OCI-LY1 (cell line): ENCODE measurements at regions not wholly inside any gene's neighbourhood (a gene's known extent, or its start where the extent isn't known, plus 50 kb on each side); places are given as distances from the start of the nearest gene placed in this dataset.

Source experiments
- H2AFZ ChIP-seq: fragments of 200-600 bp; sonication (generic), shearing (Covaris generic); 2 replicates; pipeline ENCODE4 v1.6.0; 2014; ENCODE audit warnings: antibody characterized with exemption, mild to moderate bottlenecking, low read length
- H3F3A ChIP-seq: fragments of 200-600 bp; sonication (generic), shearing (Covaris generic); 2 replicates; pipeline ENCODE4 v1.6.0; 2014; ENCODE audit warnings: mild to moderate bottlenecking, antibody characterized with exemption, low read length, moderate library complexity; ENCODE audit not compliant: insufficient read depth
- H3K27ac ChIP-seq: fragments of 200-600 bp; sonication (generic); 2 replicates; pipeline ENCODE4 v1.5.1; 2014; ENCODE audit warnings: low read length, mixed run types, mild to moderate bottlenecking, low read depth; ENCODE audit not compliant: poor library complexity, severe bottlenecking
- H3K27me3 ChIP-seq: fragments of 200-600 bp; sonication (generic); 2 replicates; pipeline ENCODE4 v1.6.0; 2014; ENCODE audit warnings: antibody characterized with exemption, mild to moderate bottlenecking, low read length, moderate library complexity; ENCODE audit not compliant: insufficient read depth
- H3K36me3 ChIP-seq: fragments of 200-600 bp; sonication (generic); 2 replicates; pipeline ENCODE4 v1.6.1; 2014; ENCODE audit warnings: mild to moderate bottlenecking, antibody characterized with exemption, low read length, moderate library complexity, mixed read lengths; ENCODE audit not compliant: insufficient read depth
- H3K4me1 ChIP-seq: fragments of 200-600 bp; sonication (generic); 2 replicates; pipeline ENCODE4 v1.5.1; 2014; ENCODE audit warnings: mild to moderate bottlenecking, low read length, moderate library complexity; ENCODE audit not compliant: insufficient read depth, severe bottlenecking
- H3K4me2 ChIP-seq: fragments of 200-600 bp; sonication (generic), shearing (Covaris generic); 2 replicates; pipeline ENCODE4 v1.6.1; 2014; ENCODE audit warnings: low read length
- H3K4me3 ChIP-seq: fragments of 200-600 bp; sonication (generic); 2 replicates; pipeline ENCODE4 v1.5.1; 2014; ENCODE audit warnings: low read length, low read depth, mild to moderate bottlenecking, mixed read lengths; ENCODE audit not compliant: poor library complexity, severe bottlenecking
- H3K79me2 ChIP-seq: fragments of 200-600 bp; shearing (Covaris generic); 2 replicates; pipeline ENCODE4 v1.6.1; 2016; ENCODE audit warnings: mixed run types, low read length, mixed read lengths; ENCODE audit not compliant: insufficient read depth
- H3K9ac ChIP-seq: fragments of 200-600 bp; sonication (generic), shearing (Covaris generic); 2 replicates; pipeline ENCODE4 v1.6.1; 2014; ENCODE audit warnings: mild to moderate bottlenecking, low read length, mixed read lengths
- H3K9me2 ChIP-seq: fragments of 200-600 bp; sonication (generic), shearing (Covaris generic); 2 replicates; pipeline ENCODE4 v1.6.1; 2014; ENCODE audit warnings: low read depth, mild to moderate bottlenecking, low read length, mixed read lengths
- H3K9me3 ChIP-seq: fragments of 200-600 bp; shearing (Covaris generic); 2 replicates; pipeline ENCODE4 v1.6.1; 2014; ENCODE audit warnings: low read length, mixed read lengths
- H4K20me1 ChIP-seq: fragments of 200-600 bp; sonication (generic), shearing (Covaris generic); 2 replicates; pipeline ENCODE4 v1.6.0; 2016; ENCODE audit warnings: mild to moderate bottlenecking, low read length; ENCODE audit not compliant: insufficient read depth
- EZH2 ChIP-seq: fragments of 200-600 bp; sonication (generic), shearing (Covaris generic); IDR thresholded peaks from 2 replicates; pipeline ENCODE4 v1.8.0; 2017; ENCODE audit warnings: borderline replicate concordance, mixed run types, mild to moderate bottlenecking, antibody characterized with exemption, low read length, moderate library complexity, mixed read lengths
- TF ChIP-seq, protein P1 (sequence below): fragments of 200-600 bp; sonication (generic), shearing (Covaris generic); IDR thresholded peaks from 2 replicates; pipeline ENCODE4 v1.5.1; 2017; ENCODE audit warnings: mild to moderate bottlenecking, antibody characterized with exemption, low read length, moderate library complexity, mixed read lengths

DNA sequence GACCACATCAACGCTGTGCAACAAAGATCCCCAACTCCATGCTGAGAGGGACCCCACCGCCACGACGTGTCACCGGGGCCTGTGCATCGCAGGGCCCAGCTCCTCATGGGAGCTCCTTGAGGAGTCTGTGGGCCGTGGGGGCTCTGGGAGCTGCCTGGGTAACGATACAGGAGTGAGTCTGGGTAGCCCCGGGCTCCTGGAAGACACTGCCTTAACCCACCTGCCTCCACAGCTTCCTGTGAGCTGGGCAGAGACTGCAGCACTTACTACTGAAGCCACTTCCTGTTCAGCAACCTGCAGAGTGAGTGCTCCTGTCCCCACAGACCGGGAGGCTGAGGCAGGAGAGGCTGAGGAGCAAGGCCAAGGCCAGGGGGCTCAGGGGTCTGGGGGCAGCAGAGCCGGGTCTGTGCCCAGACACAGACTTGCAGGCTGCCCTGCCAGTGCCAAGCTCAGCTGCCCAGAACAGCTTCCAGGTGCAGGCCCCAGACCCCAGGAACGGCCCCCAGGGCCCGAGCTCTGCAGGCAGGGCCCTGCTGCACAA lies 226.7 kb downstream of the BRD1 start:
- H3K4me2 ChIP-seq, result no peak overlapping the region
- TF ChIP-seq, protein P1, sequence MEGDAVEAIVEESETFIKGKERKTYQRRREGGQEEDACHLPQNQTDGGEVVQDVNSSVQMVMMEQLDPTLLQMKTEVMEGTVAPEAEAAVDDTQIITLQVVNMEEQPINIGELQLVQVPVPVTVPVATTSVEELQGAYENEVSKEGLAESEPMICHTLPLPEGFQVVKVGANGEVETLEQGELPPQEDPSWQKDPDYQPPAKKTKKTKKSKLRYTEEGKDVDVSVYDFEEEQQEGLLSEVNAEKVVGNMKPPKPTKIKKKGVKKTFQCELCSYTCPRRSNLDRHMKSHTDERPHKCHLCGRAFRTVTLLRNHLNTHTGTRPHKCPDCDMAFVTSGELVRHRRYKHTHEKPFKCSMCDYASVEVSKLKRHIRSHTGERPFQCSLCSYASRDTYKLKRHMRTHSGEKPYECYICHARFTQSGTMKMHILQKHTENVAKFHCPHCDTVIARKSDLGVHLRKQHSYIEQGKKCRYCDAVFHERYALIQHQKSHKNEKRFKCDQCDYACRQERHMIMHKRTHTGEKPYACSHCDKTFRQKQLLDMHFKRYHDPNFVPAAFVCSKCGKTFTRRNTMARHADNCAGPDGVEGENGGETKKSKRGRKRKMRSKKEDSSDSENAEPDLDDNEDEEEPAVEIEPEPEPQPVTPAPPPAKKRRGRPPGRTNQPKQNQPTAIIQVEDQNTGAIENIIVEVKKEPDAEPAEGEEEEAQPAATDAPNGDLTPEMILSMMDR, result no peak
- TF ChIP-seq EZH2, result no peak
- H3K79me2 ChIP-seq, result no peaks in the 10 kb centered on the region
- no peak overlapping the region for H2AFZ ChIP-seq
- peaks cover 45% of the 10 kb centered on the region for H3K36me3 ChIP-seq
- no peaks in the 10 kb centered on the region for H3K4me1 ChIP-seq
- H3K9me2 ChIP-seq, result no peaks in the 10 kb centered on the region
- peaks cover 11% of the 10 kb centered on the region for H3K9me3 ChIP-seq
- no peak overlapping the region for H3K9ac ChIP-seq
- H3K27me3 ChIP-seq, result no peaks in the 10 kb centered on the region
- no peaks in the 10 kb centered on the region for H4K20me1 ChIP-seq
- no peaks in the 10 kb centered on the region for H3F3A ChIP-seq
- no peak overlapping the region for H3K27ac ChIP-seq
- H3K4me3 ChIP-seq, result no peak overlapping the region

DNA sequence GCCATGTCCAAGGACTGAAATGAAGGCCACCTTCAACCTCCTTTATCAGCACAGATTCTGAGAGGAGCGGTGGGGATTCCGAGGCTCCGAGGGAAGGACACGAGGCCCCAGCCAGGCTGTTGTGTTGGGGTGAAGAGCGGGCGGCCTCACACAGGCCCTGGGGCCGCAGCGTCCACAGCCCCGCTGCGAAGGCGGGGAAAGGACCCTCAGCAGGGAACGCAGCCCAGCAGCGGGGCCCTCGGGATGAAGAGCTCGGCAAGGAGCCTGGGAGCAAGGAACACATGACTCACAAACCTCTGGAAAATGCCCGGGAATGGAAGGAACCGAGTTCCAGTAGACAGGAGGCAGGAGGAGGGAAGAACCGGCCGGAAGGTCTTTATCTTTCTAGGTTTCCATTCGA lies 227.2 kb downstream of the BRD1 start:
- Histone ChIP-seq H3K9me2 (no peaks in the 10 kb centered on the region), H3K79me2 (no peaks in the 10 kb centered on the region), H4K20me1 (no peaks in the 10 kb centered on the region), H2AFZ (no peak overlapping the region), H3K36me3 (peaks cover 50% of the 10 kb centered on the region), H3K9me3 (peaks cover 11% of the 10 kb centered on the region), H3K4me1 (no peaks in the 10 kb centered on the region), H3F3A (no peaks in the 10 kb centered on the region), H3K4me3 (no peak overlapping the region), H3K27ac (no peak overlapping the region), H3K27me3 (no peaks in the 10 kb centered on the region), H3K9ac (no peak overlapping the region), H3K4me2 (no peak overlapping the region)
- TF ChIP-seq EZH2, result no peak

DNA sequence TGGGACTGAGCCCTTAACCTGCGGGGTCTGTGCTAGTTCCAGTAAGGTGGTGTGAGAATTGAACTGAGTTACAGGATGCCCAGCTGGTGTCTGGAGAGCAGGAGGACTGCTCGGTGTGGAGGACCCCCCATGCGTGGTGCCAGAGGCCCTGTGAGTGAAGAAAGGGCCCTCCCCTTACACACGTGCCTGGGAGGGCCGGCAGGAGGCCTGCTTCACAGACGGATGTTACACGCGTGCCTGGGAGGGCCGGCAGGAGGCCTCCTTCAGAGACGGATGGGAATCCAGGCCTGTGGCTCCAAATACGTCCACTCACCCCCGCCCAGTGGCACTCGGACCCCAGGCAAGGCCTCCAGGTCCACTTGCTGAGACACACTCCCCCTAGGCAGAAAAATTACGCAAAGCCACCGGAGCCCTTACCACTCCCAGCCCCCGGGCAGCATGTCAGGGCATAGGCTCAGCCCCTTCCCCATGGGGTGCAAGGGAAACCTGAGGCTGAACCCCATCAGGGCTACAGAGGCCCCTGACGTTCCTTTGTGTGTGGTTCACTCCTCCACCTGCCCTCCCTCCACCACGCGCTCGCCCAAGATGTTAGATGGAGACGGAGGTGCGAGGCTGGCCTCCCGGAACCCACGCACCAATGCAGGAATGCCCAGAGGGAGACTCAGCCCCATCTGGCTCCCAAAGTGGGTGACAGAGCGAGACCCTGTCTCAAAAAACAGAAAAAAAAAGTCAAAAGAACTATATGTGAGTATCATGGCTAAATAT lies 227.8 kb downstream of the BRD1 start:
- no peaks in the 10 kb centered on the region for H3K27me3 ChIP-seq
- H3F3A ChIP-seq, result no peaks in the 10 kb centered on the region
- H3K9ac ChIP-seq, result no peak overlapping the region
- no peak overlapping the region for H2AFZ ChIP-seq
- no peak overlapping the region for H3K4me2 ChIP-seq
- no peak overlapping the region for H3K4me3 ChIP-seq
- H3K79me2 ChIP-seq, result no peaks in the 10 kb centered on the region
- no peaks in the 10 kb centered on the region for H4K20me1 ChIP-seq
- no peaks in the 10 kb centered on the region for H3K9me2 ChIP-seq
- H3K4me1 ChIP-seq, result no peaks in the 10 kb centered on the region
- H3K9me3 ChIP-seq, result peaks cover 12% of the 10 kb centered on the region
- H3K27ac ChIP-seq, result no peak overlapping the region
- TF ChIP-seq EZH2, result no peak
- TF ChIP-seq, protein P1, result no peak
- peaks cover 55% of the 10 kb centered on the region for H3K36me3 ChIP-seq

DNA sequence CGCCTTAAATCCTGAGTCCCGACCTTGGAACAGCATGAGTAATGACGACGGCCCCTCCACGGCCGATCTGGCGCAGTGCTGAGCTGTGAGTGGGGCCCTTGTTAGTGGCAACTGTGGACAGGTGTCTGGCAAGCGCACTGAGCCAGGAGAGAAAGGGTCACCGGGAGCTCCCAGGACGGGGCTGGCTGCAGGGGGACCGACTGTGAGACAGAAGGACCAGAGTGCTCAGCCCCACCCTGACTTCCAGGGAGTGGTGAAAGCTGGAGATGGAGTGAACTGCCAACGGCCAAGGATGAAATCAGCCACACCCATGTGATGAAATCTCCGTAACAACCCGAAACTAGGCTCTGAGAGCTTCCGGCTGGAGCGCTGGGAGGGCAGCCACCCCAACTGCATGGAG lies 228.6 kb downstream of the BRD1 start:
- Histone ChIP-seq H2AFZ (no peak overlapping the region), H3K36me3 (peaks cover 47% of the 10 kb centered on the region), H3K9ac (no peak overlapping the region), H3K4me3 (no peak overlapping the region), H3K4me2 (no peak overlapping the region), H3F3A (no peaks in the 10 kb centered on the region), H3K79me2 (no peaks in the 10 kb centered on the region), H3K4me1 (no peaks in the 10 kb centered on the region), H3K27me3 (no peaks in the 10 kb centered on the region), H3K27ac (no peak overlapping the region), H3K9me2 (no peaks in the 10 kb centered on the region), H4K20me1 (no peaks in the 10 kb centered on the region), H3K9me3 (peaks cover 4% of the 10 kb centered on the region; the same call in 1 of the 2 replicates)
- TF ChIP-seq, protein P1, result no peak
- TF ChIP-seq EZH2, result no peak
